A673 (cell line): ENCODE measurements at regions not wholly inside any gene's neighbourhood (a gene's known extent, or its start where the extent isn't known, plus 50 kb on each side); places are given as distances from the start of the nearest gene placed in this dataset.

Source experiments
- BruUV-seq: library from RNA; stranded (reverse); fragments of 400-500 nt; replicated peaks from 2 replicates; lab custom pipeline; 2021; lab: Mats Ljungman, UMichigan
- CTCF ChIA-PET: fragments of 300-600 bp; sonication (Branson Sonifier 250); formaldehyde crosslinking; loops from one replicate; lab custom pipeline; 2022; ENCODE audit warnings: antibody characterized with exemption; lab: Charles Lee
- POLR2A ChIA-PET: fragments of 300-600 bp; sonication (Branson Sonifier 250); formaldehyde crosslinking; loops from one replicate; lab custom pipeline; 2022; ENCODE audit warnings: antibody characterized with exemption; ENCODE audit not compliant: low non-redundant PET; lab: Charles Lee
- DNase-seq: peaks from one replicate; pipeline ENCODE4 v3.0.0-alpha.2; 2015; ENCODE audit warnings: low spot score
- H3K27ac ChIP-seq: fragments of 200-600 bp; sonication (generic); 2 replicates; pipeline ENCODE4 v1.5.1; 2016; ENCODE audit warnings: mixed run types, low read depth, mild to moderate bottlenecking, mixed read lengths, antibody characterized with exemption, low read length; ENCODE audit not compliant: poor library complexity, severe bottlenecking
- H3K27me3 ChIP-seq: fragments of 200-600 bp; sonication (generic); replicated peaks from 2 replicates; pipeline ENCODE4 v1.6.1; 2017; ENCODE audit warnings: mixed run types, low read depth, mild to moderate bottlenecking, mixed read lengths, antibody characterized with exemption, low read length; ENCODE audit not compliant: insufficient read depth, poor library complexity
- H3K36me3 ChIP-seq: fragments of 200-600 bp; sonication (generic); 2 replicates; pipeline ENCODE4 v1.6.1; 2016; ENCODE audit warnings: mixed run types, mild to moderate bottlenecking, mixed read lengths, antibody characterized with exemption, low read length; ENCODE audit not compliant: insufficient read depth, poor library complexity, severe bottlenecking
- H3K4me1 ChIP-seq: fragments of 200-600 bp; sonication (generic); 2 replicates; pipeline ENCODE4 v1.6.1; 2017; ENCODE audit warnings: mixed run types, mild to moderate bottlenecking, mixed read lengths, antibody characterized with exemption, low read length; ENCODE audit not compliant: insufficient read depth, poor library complexity, severe bottlenecking
- H3K4me3 ChIP-seq: fragments of 200-600 bp; sonication (generic); 2 replicates; pipeline ENCODE4 v1.5.1; 2016; ENCODE audit warnings: low read depth, mixed run types, mild to moderate bottlenecking, mixed read lengths, low read length; ENCODE audit not compliant: poor library complexity, severe bottlenecking
- H3K9me3 ChIP-seq: fragments of 200-600 bp; sonication (generic); 2 replicates; pipeline ENCODE4 v1.6.1; 2016; ENCODE audit warnings: mixed run types, low read depth, mild to moderate bottlenecking, mixed read lengths, antibody characterized with exemption, low read length; ENCODE audit not compliant: poor library complexity, severe bottlenecking
- CTCF ChIP-seq: fragments of 300-800, 200-600 bp; sonication (generic); conservative IDR thresholded peaks from 2 replicates; pipeline ENCODE4 v1.5.1; 2017; ENCODE audit warnings: low read depth, mild to moderate bottlenecking, antibody characterized with exemption, low read length, moderate library complexity, mixed read lengths
- EZH2 ChIP-seq: fragments of 200-600 bp; sonication (generic); IDR thresholded peaks from 2 replicates; pipeline ENCODE4 v1.6.1; 2017; ENCODE audit warnings: borderline replicate concordance, low read depth, mild to moderate bottlenecking, mixed read lengths, antibody characterized with exemption, low read length; ENCODE audit not compliant: poor library complexity, severe bottlenecking
- intact Hi-C: fragments of 100-400 bp; cut with micrococcal nuclease; formaldehyde crosslinking; loops from one replicate; pipeline ENCODE4 v1.10.0; 2022; ENCODE audit not compliant: unreplicated experiment

GRCh38 chr1:70672442-70672888, 261.4 kb downstream of the CTH start:
- Histone ChIP-seq H3K27ac (no peak overlapping the region), H3K4me1 (no peaks in the 10 kb centered on the region), H3K4me3 (no peak overlapping the region), H3K36me3 (no peaks in the 10 kb centered on the region), H3K9me3 (no peaks in the 10 kb centered on the region), H3K27me3 (no peaks in the 10 kb centered on the region)
- ChIA-PET POLR2A (no interaction called here), CTCF (no interaction called here)
- no TSS peak for BruUV-seq
- no peak for TF ChIP-seq EZH2
- TF ChIP-seq CTCF: no peak
- intact Hi-C loops: no loop called here
- no peak for DNase-seq

GRCh38 chr1:70674941-70675685, 264.0 kb downstream of the CTH start:
- BruUV-seq: no TSS peak
- ChIA-PET POLR2A (no interaction called here), CTCF (no interaction called here)
- no peak overlapping the region for H3K4me3 ChIP-seq
- no peak for DNase-seq
- H3K27me3 ChIP-seq: no peaks in the 10 kb centered on the region
- intact Hi-C loops: no loop called here
- TF ChIP-seq CTCF: no peak
- no peak for TF ChIP-seq EZH2
- no peak overlapping the region for H3K27ac ChIP-seq
- no peaks in the 10 kb centered on the region for H3K36me3 ChIP-seq
- no peaks in the 10 kb centered on the region for H3K4me1 ChIP-seq
- H3K9me3 ChIP-seq: no peaks in the 10 kb centered on the region

GRCh38 chr1:70675737-70676156, 264.7 kb downstream of the CTH start:
- Histone ChIP-seq H3K27me3 (no peaks in the 10 kb centered on the region), H3K36me3 (no peaks in the 10 kb centered on the region), H3K27ac (no peak overlapping the region), H3K4me1 (no peaks in the 10 kb centered on the region), H3K9me3 (no peaks in the 10 kb centered on the region), H3K4me3 (no peak overlapping the region)
- DNase-seq: no peak
- POLR2A ChIA-PET: no interaction called here
- TF ChIP-seq CTCF: no peak
- TF ChIP-seq EZH2: no peak
- intact Hi-C loops: no loop called here
- no TSS peak for BruUV-seq
- CTCF ChIA-PET: no interaction called here
